ENCODE measurements at regions not wholly inside any gene's neighbourhood (a gene's known extent, or its start where the extent isn't known, plus 50 kb on each side); places are given as distances from the start of the nearest gene placed in this dataset.

DNA sequence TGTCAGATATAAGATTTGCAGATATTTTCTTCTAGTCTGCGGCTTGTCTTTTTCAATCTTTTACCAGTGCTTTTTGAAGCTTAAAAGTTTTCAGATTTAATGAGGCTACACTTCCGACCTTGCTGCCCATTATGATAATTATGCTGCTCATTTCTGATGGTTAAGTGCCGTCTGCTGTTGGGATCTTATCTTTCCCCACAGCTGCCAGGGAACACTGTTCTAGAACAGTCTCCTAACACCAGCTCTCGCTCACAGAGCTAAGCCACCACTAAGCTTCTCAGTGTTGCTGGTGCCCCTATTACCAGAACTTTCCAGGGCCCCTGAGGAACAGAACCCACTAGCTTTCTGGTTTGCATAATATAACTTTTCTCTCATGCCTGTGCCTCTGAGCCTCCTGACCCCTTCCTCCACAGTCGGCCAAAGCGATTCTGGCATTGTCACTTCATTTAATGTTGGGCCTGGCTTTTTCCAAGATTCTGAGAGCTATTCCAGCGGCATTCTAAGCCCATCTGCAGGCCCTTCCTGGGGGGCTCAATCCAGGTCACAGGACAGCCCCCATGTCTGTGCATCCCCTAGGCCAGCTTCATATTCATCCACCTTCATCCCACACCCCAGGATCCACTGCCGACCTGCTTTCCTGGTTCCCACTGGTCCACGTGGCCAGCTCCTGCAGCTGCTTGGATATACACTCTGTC, 237.0 kb downstream of the PTPRU start:
- Histone ChIP-seq H3K27ac (no peak overlapping the region), H3K27me3 (peaks cover 0 to 15% of the 10 kb centered on the region in 2 donors), H3K4me1 (no peaks in the 10 kb centered on the region), H3K36me3 (no peaks in the 10 kb centered on the region), H3K4me3 (no peak overlapping the region), H3K9me3 (no peaks in the 10 kb centered on the region)
- intact Hi-C loops (cut with DNase I; ENCODE audit: low total_unique reads) = no loop called here
- TF ChIP-seq POLR2AphosphoS5 (IDR thresholded peaks at IDR 0.05) (no peak), POLR2A (IDR thresholded peaks at IDR 0.05) (no peak), CTCF (IDR thresholded peaks at IDR 0.05) (no peak)
- DNase-seq (ENCODE audit: low spot score in 2 of 2) = no peak

GRCh38 chr1:29471487-29472313, 235.4 kb downstream of the PTPRU start:
- Histone ChIP-seq H3K4me3 (no peak overlapping the region), H3K27me3 (peaks cover 0 to 8% of the 10 kb centered on the region in 2 donors), H3K27ac (no peak overlapping the region), H3K9me3 (no peaks in the 10 kb centered on the region), H3K4me1 (no peaks in the 10 kb centered on the region), H3K36me3 (no peaks in the 10 kb centered on the region)
- no peak for DNase-seq (ENCODE audit: low spot score in 2 of 2)
- no peak for TF ChIP-seq CTCF (IDR thresholded peaks at IDR 0.05)
- no peak for TF ChIP-seq POLR2AphosphoS5 (IDR thresholded peaks at IDR 0.05)
- TF ChIP-seq POLR2A (IDR thresholded peaks at IDR 0.05) = no peak
- intact Hi-C loops (cut with DNase I; ENCODE audit: low total_unique reads) = no loop called here

DNA sequence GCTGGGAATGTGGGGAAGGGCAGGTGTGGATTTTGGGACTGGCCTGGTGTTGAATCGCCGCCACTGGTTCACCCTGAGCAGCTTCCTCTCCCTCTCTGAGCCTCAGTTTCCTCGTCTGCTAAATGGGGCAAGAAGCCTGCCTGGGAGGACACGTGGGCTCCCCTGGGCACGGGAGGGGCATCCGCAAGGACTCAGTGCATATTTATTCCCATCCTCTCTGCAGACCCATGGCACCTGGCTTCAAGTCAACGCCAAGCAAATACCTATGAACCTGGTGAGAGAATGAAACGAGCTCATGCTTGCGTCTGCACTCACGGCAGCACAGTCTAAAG, 234.4 kb downstream of the PTPRU start:
- TF ChIP-seq CTCF (IDR thresholded peaks at IDR 0.05) (no peak), POLR2A (IDR thresholded peaks at IDR 0.05) (no peak), POLR2AphosphoS5 (IDR thresholded peaks at IDR 0.05) (no peak)
- Histone ChIP-seq H3K4me1 (no peaks in the 10 kb centered on the region), H3K4me3 (no peak overlapping the region), H3K9me3 (peaks cover 0 to 8% of the 10 kb centered on the region in 2 donors), H3K27me3 (peaks cover 0 to 8% of the 10 kb centered on the region in 2 donors), H3K36me3 (no peaks in the 10 kb centered on the region), H3K27ac (no peak overlapping the region)
- intact Hi-C loops (cut with DNase I; ENCODE audit: low total_unique reads) = no loop called here
- no peak for DNase-seq (ENCODE audit: low spot score in 2 of 2)

DNA sequence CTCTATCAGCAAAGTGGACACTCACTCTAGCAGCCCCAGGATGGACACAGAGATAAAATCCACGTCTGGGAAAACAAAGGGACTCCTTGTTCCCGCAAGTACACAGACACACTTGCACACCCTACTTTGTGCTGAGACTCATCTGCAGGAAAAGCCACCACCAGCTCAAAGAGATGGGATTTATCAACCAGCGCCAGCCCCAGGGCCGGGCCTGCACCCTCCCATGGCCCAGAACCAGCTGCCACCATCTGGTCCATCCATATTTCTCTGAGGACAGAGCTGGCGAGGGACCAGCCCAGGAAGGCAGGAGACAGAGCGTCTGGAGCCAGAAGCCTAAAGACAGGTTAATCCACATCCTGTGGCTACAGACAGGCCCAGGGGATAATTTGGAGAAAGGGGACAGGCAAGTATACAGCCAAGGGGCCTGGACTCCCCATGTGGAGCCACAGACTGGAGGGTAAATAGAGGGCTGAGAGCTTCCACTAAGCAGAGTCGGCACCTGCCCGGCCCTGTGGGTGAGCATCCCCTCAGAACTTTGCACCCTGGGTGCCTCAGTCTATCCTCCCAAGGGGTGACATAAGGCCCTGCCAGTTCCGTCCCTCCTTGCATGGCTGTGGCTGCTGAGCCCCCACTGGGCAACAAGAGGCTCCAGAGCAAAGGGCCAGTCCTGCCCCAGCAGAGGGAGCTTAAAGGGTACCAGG, 233.9 kb downstream of the PTPRU start:
- no peak for TF ChIP-seq POLR2A (IDR thresholded peaks at IDR 0.05)
- TF ChIP-seq POLR2AphosphoS5 (IDR thresholded peaks at IDR 0.05) = no peak
- no peak for TF ChIP-seq CTCF (IDR thresholded peaks at IDR 0.05)
- Histone ChIP-seq H3K4me1 (no peaks in the 10 kb centered on the region), H3K36me3 (no peaks in the 10 kb centered on the region), H3K27ac (no peak overlapping the region), H3K9me3 (peaks cover under 1 to 13% of the 10 kb centered on the region in 2 donors), H3K27me3 (peaks cover 0 to 8% of the 10 kb centered on the region in 2 donors), H3K4me3 (no peak overlapping the region)
- no peak for DNase-seq (ENCODE audit: low spot score in 2 of 2)
- intact Hi-C loops (cut with DNase I; ENCODE audit: low total_unique reads) = no loop called here

DNA sequence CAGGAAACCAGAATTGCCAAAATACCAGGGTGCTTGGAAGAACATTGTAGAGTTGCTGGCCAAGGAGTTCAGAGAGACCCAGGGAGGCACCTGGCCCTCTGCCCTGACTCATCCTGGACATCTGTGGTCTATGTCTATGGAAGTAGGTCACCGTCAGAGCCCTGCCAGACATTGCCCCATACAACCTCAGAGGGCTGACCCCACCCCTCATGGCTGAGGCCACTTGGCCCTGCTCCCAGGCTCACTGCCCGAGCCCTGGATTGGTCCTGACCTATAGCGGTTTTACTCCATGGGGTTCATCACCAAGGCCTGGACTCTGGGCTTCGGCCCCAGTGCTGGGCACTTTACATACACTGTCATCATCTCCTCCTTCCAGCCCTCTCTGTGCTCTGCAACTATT, 233.1 kb downstream of the PTPRU start:
- intact Hi-C loops (cut with DNase I; ENCODE audit: low total_unique reads) = no loop called here
- Histone ChIP-seq H3K9me3 (peaks cover 8 to 21% of the 10 kb centered on the region in 2 donors), H3K36me3 (no peaks in the 10 kb centered on the region), H3K27me3 (peaks cover 0 to 6% of the 10 kb centered on the region in 2 donors), H3K4me3 (no peak overlapping the region), H3K27ac (no peak overlapping the region), H3K4me1 (no peaks in the 10 kb centered on the region)
- TF ChIP-seq POLR2AphosphoS5 (IDR thresholded peaks at IDR 0.05) (no peak), POLR2A (IDR thresholded peaks at IDR 0.05) (no peak), CTCF (IDR thresholded peaks at IDR 0.05) (no peak)
- no peak for DNase-seq (ENCODE audit: low spot score in 2 of 2)
